ENCODE measurements at regions not wholly inside any gene's neighbourhood (a gene's known extent, or its start where the extent isn't known, plus 50 kb on each side); places are given as distances from the start of the nearest gene placed in this dataset.

DNA sequence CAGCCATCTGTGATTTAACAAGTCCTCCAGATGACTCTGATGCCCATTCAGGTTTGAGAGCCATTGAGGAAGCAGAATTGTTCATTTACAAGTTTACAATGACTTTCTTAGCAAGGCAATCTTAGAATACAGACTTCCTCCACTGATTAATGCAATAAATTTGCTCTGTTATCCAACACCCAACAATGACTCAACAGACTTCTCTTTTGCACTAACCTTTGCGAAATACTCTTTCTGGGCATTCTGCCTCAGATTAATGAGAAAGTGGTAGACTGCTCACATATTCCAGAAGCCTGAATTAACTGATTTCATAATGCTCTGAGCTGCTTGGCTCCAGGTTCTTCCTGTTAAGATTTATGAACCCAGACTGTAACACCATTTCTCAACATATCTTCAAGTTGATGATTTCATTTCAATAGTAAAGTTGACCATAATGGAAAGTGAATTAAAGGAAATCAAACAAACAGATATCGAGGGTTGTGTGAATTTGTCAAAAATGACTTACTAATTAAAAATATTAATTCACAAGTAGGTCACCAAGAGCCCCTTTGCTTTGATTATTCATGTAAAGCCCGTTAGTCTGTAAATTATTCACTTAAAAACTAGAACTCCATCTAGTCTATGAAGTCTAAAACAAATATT, 70.5 kb upstream of the BLID start:
- TF ChIP-seq CTCF (IDR thresholded peaks at IDR 0.05 in 8 of 11, conservative IDR thresholded peaks at IDR 0.05 in 3 of 11) (no peak), POLR2A (IDR thresholded peaks at IDR 0.05) (no peak)
